ENCODE measurements at regions not wholly inside any gene's neighbourhood (a gene's known extent, or its start where the extent isn't known, plus 50 kb on each side); places are given as distances from the start of the nearest gene placed in this dataset.

GRCh38 chr2:509888-510287 lies 167.3 kb downstream of the TMEM18 start:
- no peak for DNase-seq

GRCh38 chr2:508121-508520 lies 169.1 kb downstream of the TMEM18 start:
- no peak for DNase-seq

GRCh38 chr2:506866-507265 lies 170.3 kb downstream of the TMEM18 start:
- DNase-seq = no peak

- no peak for DNase-seq
Measured at GRCh38 chr2:506451-506850, 170.8 kb downstream of the TMEM18 start.

- DNase-seq = no peak
Measured at GRCh38 chr2:505941-506340, 171.3 kb downstream of the TMEM18 start.

GRCh38 chr2:503288-503999 lies 173.8 kb downstream of the TMEM18 start:
- DNase-seq = no peak

GRCh38 chr2:502831-503230 lies 174.4 kb downstream of the TMEM18 start:
- no peak for DNase-seq

GRCh38 chr2:501667-502066 lies 175.5 kb downstream of the TMEM18 start:
- DNase-seq = no peak

- no peak for DNase-seq
Measured at GRCh38 chr2:501130-501529, 176.1 kb downstream of the TMEM18 start.

GRCh38 chr2:499726-500125 lies 177.5 kb downstream of the TMEM18 start:
- no peak for DNase-seq

- no peak for DNase-seq
Measured at GRCh38 chr2:498493-499178, 178.6 kb downstream of the TMEM18 start.

GRCh38 chr2:497770-498492 lies 179.3 kb downstream of the TMEM18 start:
- no peak for DNase-seq

- DNase-seq = no peak
Measured at GRCh38 chr2:496729-497128, 180.5 kb downstream of the TMEM18 start.

GRCh38 chr2:495745-496275 lies 181.4 kb downstream of the TMEM18 start:
- no peak for DNase-seq

- DNase-seq = no peak
Measured at GRCh38 chr2:494853-495252, 182.4 kb downstream of the TMEM18 start.

GRCh38 chr2:493228-493627 lies 184.0 kb downstream of the TMEM18 start:
- no peak for DNase-seq

GRCh38 chr2:492178-492577 lies 185.0 kb downstream of the TMEM18 start:
- no peak for DNase-seq

GRCh38 chr2:489838-490237 lies 187.4 kb downstream of the TMEM18 start:
- no peak for DNase-seq

GRCh38 chr2:489084-489483 lies 188.1 kb downstream of the TMEM18 start:
- no peak for DNase-seq

- no peak for DNase-seq
Measured at GRCh38 chr2:487186-488079, 189.8 kb downstream of the TMEM18 start.

- DNase-seq = no peak
Measured at GRCh38 chr2:486371-486770, 190.8 kb downstream of the TMEM18 start.

- DNase-seq = no peak
Measured at GRCh38 chr2:481388-481787, 193.5 kb upstream of the ALKAL2 start.

All from activated naive CD4-positive, alpha-beta T cell (primary cell).